ENCODE measurements at regions not wholly inside any gene's neighbourhood (a gene's known extent, or its start where the extent isn't known, plus 50 kb on each side); places are given as distances from the start of the nearest gene placed in this dataset.

GRCh38 chr7:106573738-106574137, 87.2 kb downstream of the CCDC71L start:
- Histone ChIP-seq H3K27me3 (no peaks in the 10 kb centered on the region), H3K4me3 (no peak overlapping the region), H3K4me1 (peaks cover 2 to 7% (median 3%) of the 10 kb centered on the region in 3 donors), H3K9me3 (no peaks in the 10 kb centered on the region), H3K36me3 (no peaks in the 10 kb centered on the region), H3K27ac (no peak overlapping the region)
- TF ChIP-seq POLR2AphosphoS5 (IDR thresholded peaks at IDR 0.05), result no peak
- no peak for TF ChIP-seq EP300 (IDR thresholded peaks at IDR 0.05)
- TF ChIP-seq CTCF (IDR thresholded peaks at IDR 0.05), result no peak
- TF ChIP-seq POLR2A (IDR thresholded peaks at IDR 0.05), result no peak
- WGBS, 2 donors (ENCODE audit: low coverage in 1 of 2), result 68 to 74% methylated on average over 3 of the region's 3 CpGs
- no peak for ATAC-seq

GRCh38 chr7:106573125-106573663, 87.8 kb downstream of the CCDC71L start:
- Histone ChIP-seq H3K4me1 (peaks cover 3 to 13% (median 7%) of the 10 kb centered on the region in 3 donors), H3K27me3 (no peaks in the 10 kb centered on the region), H3K4me3 (no peak overlapping the region), H3K9me3 (no peaks in the 10 kb centered on the region), H3K36me3 (no peaks in the 10 kb centered on the region), H3K27ac (no peak overlapping the region)
- no peak for TF ChIP-seq POLR2AphosphoS5 (IDR thresholded peaks at IDR 0.05)
- no peak for TF ChIP-seq EP300 (IDR thresholded peaks at IDR 0.05)
- TF ChIP-seq POLR2A (IDR thresholded peaks at IDR 0.05), result no peak
- no peak for TF ChIP-seq CTCF (IDR thresholded peaks at IDR 0.05)
- WGBS, 2 donors (ENCODE audit: low coverage in 1 of 2), result 80 to 86% methylated on average over 1 of the region's 1 CpG
- ATAC-seq, result no peak

- Histone ChIP-seq H3K27ac (no peak overlapping the region), H3K36me3 (no peaks in the 10 kb centered on the region), H3K4me1 (peaks cover 3 to 18% (median 9%) of the 10 kb centered on the region in 3 donors), H3K9me3 (no peaks in the 10 kb centered on the region), H3K4me3 (no peak overlapping the region), H3K27me3 (no peaks in the 10 kb centered on the region)
- TF ChIP-seq POLR2A (IDR thresholded peaks at IDR 0.05), result no peak
- TF ChIP-seq POLR2AphosphoS5 (IDR thresholded peaks at IDR 0.05), result no peak
- TF ChIP-seq EP300 (IDR thresholded peaks at IDR 0.05), result no peak
- TF ChIP-seq CTCF (IDR thresholded peaks at IDR 0.05), result no peak
- ATAC-seq, result no peak
- 78 to 83% methylated on average over 2 to 3 of the region's 3 CpGs for WGBS, 2 donors (ENCODE audit: low coverage in 1 of 2)
These were observed 88.4 kb downstream of the CCDC71L start for GRCh38 chr7:106572394-106573124.

- no peaks in the 10 kb centered on the region for H3K27me3 ChIP-seq
- H3K27ac ChIP-seq, result no peak overlapping the region
- no peak overlapping the region for H3K4me3 ChIP-seq
- H3K4me1 ChIP-seq, result peaks cover 3 to 18% (median 9%) of the 10 kb centered on the region in 3 donors
- no peaks in the 10 kb centered on the region for H3K36me3 ChIP-seq
- ATAC-seq, result no peak
- WGBS, 2 donors (ENCODE audit: low coverage in 1 of 2), result 67 to 82% methylated on average over 1 to 2 of the region's 3 CpGs
- TF ChIP-seq POLR2A (IDR thresholded peaks at IDR 0.05) (no peak), POLR2AphosphoS5 (IDR thresholded peaks at IDR 0.05) (no peak), CTCF (IDR thresholded peaks at IDR 0.05) (no peak), EP300 (IDR thresholded peaks at IDR 0.05) (no peak)
- no peaks in the 10 kb centered on the region for H3K9me3 ChIP-seq
These were observed 89.4 kb downstream of the CCDC71L start for GRCh38 chr7:106571563-106571962.

- Histone ChIP-seq H3K4me3 (no peak overlapping the region), H3K27me3 (no peaks in the 10 kb centered on the region), H3K4me1 (peaks cover 3 to 18% (median 9%) of the 10 kb centered on the region in 3 donors), H3K36me3 (no peaks in the 10 kb centered on the region), H3K9me3 (no peaks in the 10 kb centered on the region), H3K27ac (no peak overlapping the region)
- ATAC-seq, result no peak
- TF ChIP-seq POLR2A (IDR thresholded peaks at IDR 0.05) (no peak), EP300 (IDR thresholded peaks at IDR 0.05) (no peak)
- 60 to 65% methylated on average over 1 to 3 of the region's 5 CpGs for WGBS, 2 donors (ENCODE audit: low coverage in 1 of 2)
These were observed 90.0 kb downstream of the CCDC71L start for GRCh38 chr7:106570948-106571418.
